HG03469 (cell line): ENCODE measurements at regions not wholly inside any gene's neighbourhood (a gene's known extent, or its start where the extent isn't known, plus 50 kb on each side); places are given as distances from the start of the nearest gene placed in this dataset.

ENCODE experiments used
- ATAC-seq: cut with Tn5 transposase; IDR thresholded peaks from one replicate; pipeline ENCODE4 v1.9.1; 2021; ENCODE audit warnings: mild to moderate bottlenecking, moderate library complexity, moderate number of reproducible peaks; ENCODE audit not compliant: unreplicated experiment

GRCh38 chr4:151829309-151829708 is 68.5 kb upstream of the GATB start:
- no peak for ATAC-seq

- ATAC-seq, result no peak
These were observed 63.8 kb upstream of the GATB start for GRCh38 chr4:151824656-151825055.

GRCh38 chr4:151822331-151822730 is 61.5 kb upstream of the GATB start:
- ATAC-seq, result no peak

- no peak for ATAC-seq
These were observed 59.2 kb upstream of the GATB start for GRCh38 chr4:151820004-151820403.

GRCh38 chr4:151811403-151811802 is 50.6 kb upstream of the GATB start:
- ATAC-seq, result no peak
